Daoy (cell line): ENCODE measurements at regions not wholly inside any gene's neighbourhood (a gene's known extent, or its start where the extent isn't known, plus 50 kb on each side); places are given as distances from the start of the nearest gene placed in this dataset.
"Not testable (repeated sequence)": the region's sequence is repeated elsewhere in the genome, so short reads cannot be mapped to it uniquely, and the experiment has no call there.

ENCODE experiments used
- DNase-seq: peaks from one replicate; pipeline ENCODE4 v3.0.0-alpha.2; 2015; ENCODE audit warnings: low read depth

DNA sequence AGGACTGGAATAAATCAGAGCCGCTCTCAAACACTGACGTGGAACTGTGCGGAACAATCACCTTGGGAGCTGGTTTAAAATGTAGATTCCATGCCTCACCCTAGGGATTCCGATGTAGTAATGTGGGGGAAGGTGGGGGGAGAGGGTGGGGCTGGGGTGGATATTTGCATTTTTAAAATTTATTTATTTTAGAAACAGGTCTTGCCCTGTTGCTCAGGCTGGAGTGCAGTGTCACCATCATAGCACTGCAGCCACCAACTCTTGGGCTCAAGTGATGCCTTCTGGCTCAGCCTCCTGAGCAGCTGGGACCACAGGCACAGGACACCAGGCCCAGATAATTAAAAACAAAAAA lies 101.9 kb upstream of the SEC22B start:
- not testable (repeated sequence) for DNase-seq

DNA sequence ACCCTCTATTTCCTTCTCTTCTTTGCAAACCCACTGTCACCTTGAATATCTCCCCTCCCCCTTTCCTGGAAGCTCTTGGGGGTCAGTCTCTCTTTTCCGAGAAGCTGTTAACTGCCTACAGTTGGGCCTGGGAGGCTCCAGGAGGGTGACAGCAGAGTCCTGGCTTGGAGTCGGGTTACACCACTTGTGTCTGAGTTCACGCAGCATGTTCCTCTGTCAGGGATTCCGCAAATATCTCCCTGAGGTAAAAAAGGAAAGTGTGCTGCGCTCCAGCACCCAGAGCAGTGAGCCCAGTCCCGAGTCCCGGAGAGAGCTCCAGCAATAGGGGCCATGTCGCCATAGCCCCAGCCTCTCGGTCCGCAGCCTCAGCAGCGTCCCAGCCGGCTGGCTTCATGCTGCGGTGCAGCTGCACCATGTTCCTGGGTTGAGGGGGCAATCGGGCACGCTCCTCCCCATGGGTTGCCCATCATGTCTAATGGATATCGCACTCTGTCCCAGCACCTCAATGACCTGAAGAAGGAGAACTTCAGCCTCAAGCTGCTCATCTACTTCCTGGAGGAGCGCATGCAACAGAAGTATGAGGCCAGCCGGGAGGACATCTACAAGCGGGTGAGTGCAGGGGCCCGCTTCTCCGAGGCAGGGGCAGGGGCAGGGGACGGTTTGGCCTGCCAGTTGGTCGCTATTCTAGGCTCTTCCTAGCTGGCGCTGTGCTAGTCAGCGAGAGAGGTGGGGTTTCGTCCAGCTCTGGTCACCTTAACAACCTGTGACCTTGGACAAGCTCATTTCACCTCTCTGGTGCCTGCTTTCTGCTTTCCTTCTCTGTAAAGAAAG lies 101.3 kb upstream of the SEC22B start:
- DNase-seq, result not testable (repeated sequence)

DNA sequence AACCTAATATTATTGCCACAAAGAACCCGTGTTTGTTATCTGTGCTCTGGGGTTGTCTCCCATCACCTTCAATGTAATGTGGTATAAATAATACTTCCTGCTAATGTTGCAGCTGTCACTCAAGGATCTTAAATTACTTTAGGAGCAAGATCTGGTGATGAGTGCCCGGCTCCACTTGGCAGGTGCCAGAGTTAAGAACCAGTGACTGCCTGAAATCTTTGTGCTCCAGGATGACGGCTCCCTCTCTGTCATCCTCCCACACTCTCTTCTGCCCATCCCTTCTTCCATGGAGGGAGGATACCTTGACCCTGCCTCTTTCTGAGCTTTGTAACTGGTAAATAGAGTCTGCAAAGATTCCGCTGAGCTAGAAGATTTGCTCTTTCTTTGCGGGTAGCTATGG lies 100.4 kb upstream of the SEC22B start:
- not testable (repeated sequence) for DNase-seq

GRCh38 chr1:120274438-120274837 lies 98.1 kb upstream of the SEC22B start:
- not testable (repeated sequence) for DNase-seq

GRCh38 chr1:120273363-120273762 lies 97.0 kb upstream of the SEC22B start:
- DNase-seq, result not testable (repeated sequence)

DNA sequence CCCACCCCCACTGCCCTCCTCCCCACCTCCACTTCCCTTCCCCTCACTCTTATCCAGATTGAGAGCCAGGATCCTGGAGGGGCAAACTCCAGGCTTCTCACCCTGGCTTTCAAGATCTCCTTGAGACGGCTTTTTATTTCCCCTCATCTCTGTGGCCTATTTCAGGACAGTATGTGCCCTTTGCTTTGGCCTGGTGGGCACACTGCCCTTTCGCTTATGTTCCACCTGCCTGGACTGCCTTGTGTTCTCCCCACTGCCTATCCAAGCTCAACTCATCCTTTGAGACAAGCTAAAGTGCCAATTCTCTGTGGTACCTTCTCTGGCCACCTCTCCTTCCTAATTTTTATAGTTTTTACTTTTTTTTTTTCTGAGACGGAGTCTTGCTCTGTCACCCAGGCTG lies 95.9 kb upstream of the SEC22B start:
- not testable (repeated sequence) for DNase-seq

- not testable (repeated sequence) for DNase-seq
These were observed 95.4 kb upstream of the SEC22B start for GRCh38 chr1:120271561-120272221.

DNA sequence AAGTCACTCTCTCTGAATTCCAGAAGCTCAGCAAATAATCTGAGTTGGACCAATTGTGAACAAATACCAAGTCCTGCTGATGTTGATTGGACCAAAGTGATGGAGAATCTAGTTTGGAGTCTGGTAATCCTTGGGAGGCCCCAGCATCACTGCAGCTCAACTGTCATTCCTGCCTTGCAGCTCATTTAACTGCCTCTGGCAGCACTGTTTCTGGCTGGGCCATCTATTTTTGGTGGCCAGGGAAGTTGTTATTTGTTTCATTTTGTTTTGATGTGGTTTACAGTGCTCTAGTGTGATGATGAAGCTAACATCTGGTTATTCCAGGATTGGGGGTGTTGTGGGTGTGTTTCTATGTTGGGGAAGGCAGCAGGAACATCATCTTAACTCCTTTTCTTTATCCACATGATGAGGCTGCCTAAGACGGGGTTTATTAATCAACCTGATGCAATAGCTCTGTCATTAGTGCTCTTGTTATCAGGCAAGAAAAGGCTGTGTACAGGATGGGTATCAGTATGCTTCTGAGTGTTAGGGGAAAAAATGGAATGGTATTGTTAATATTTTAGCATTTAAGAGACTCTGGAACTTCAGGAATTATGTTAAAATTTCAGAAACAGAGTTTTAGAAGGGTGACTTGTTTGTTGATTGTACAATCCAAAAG lies 91.7 kb upstream of the SEC22B start:
- DNase-seq, result not testable (repeated sequence)

- not testable (repeated sequence) for DNase-seq
These were observed 88.2 kb upstream of the SEC22B start for GRCh38 chr1:120264564-120264963.

GRCh38 chr1:120262791-120263751 lies 86.8 kb upstream of the SEC22B start:
- not testable (repeated sequence) for DNase-seq

- DNase-seq, result not testable (repeated sequence)
These were observed 81.4 kb upstream of the SEC22B start for GRCh38 chr1:120257778-120258105.

DNA sequence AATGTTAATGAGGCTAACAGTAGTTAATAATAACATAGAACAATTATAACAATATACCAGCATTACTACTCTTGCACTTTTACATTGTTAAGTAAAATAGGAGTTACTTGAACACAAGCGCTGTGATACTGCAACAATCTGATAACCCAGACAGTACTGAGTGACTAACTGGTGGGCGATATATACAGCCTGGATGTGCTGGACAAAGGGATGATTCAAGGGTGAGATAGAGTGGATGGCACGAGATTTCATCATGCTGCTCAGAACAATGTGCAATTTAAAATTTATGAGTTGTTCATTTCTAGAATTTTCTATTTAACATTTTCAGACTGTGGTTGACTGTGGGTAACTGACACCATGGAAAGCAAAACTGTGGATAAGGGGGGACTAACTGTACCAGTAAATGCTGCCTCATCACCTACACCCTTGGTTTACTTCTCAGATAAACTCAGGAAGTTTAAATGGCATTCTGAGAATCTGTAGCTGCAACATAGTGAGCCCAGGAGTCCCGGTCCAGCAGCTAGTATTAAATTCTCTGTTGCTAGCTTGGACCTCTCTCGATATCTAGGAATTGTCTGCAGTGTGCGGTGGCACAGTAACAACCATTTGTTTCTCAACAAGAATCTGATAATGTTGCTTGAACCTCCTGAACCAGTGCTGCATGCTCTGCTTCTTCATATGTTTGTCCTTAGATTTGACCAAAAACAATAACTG lies 80.9 kb upstream of the SEC22B start:
- not testable (repeated sequence) for DNase-seq

GRCh38 chr1:120250756-120251155 lies 74.4 kb upstream of the SEC22B start:
- DNase-seq, result not testable (repeated sequence)

GRCh38 chr1:120248726-120249427 lies 72.6 kb upstream of the SEC22B start:
- DNase-seq, result not testable (repeated sequence)

DNA sequence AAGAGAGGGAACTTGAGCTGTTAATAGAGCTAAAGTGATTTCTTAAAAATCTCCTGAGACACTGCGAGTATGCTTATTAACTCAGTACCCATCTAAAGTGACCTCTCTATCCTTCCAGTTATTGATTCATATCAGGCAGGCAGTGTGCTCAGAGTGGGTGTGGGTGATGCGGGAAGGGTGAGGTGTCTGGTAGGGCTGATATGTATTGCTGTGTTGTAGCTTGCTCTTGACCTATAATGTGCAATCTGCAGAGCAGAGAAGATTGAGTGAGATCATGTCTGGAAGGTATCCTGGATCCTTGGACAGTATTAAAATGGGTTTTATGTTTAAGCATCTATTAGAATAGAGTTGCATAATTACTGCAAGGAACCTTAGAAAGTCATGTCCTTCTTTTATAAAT lies 71.9 kb upstream of the SEC22B start:
- DNase-seq, result not testable (repeated sequence)

GRCh38 chr1:120243867-120244266 lies 67.5 kb upstream of the SEC22B start:
- not testable (repeated sequence) for DNase-seq

DNA sequence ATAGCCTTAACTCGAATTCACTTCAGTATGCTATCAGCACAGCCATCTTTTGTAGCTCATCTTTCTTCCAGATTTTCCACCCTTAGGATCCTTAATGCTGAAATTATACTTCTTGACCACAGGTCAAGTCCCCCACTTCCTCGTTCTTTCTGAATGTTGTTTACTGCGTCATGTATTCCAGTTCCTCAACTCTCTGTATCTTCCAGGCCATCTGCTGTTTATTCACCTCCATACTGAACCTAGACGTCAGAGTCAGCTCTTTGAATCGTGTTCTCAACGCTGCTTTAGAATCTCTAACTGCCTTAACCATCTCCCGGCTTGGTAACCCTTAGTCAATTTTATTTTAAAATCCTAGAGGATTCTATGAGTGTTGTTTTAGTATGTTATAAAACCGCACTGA lies 66.3 kb upstream of the SEC22B start:
- DNase-seq, result not testable (repeated sequence)

- DNase-seq, result not testable (repeated sequence)
These were observed 65.5 kb upstream of the SEC22B start for GRCh38 chr1:120241868-120242267.

DNA sequence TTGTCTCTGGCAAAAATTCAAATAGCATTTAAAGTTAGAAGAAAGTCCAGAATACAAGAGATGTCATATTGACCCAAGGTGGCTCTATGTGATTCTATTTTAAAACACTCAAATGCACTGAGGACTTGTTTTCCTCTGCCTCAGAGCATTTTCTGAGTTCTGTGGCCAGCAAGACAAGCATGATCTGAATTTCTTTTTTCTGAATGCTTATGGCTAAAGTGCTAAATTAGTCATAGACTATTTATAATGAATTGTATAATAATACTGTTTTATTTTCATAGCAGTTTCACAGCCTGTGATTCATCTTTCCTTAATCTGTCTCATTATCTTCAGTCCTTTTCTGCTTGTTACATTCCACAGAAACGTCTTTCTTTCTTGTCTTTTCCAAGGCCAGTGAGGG lies 63.9 kb upstream of the SEC22B start:
- DNase-seq, result not testable (repeated sequence)

- DNase-seq, result not testable (repeated sequence)
These were observed 63.0 kb upstream of the SEC22B start for GRCh38 chr1:120239351-120239750.
